LoVo (cell line): ENCODE measurements at regions not wholly inside any gene's neighbourhood (a gene's known extent, or its start where the extent isn't known, plus 50 kb on each side); places are given as distances from the start of the nearest gene placed in this dataset.

Experiments used
- DNase-seq: peaks from one replicate; pipeline ENCODE4 v3.0.0-alpha.2; 2016; ENCODE audit warnings: low spot score

- no peak for DNase-seq
These were observed 240.9 kb upstream of the SALL1 start for GRCh38 chr16:51391798-51392511.

GRCh38 chr16:51390877-51391276 is 239.8 kb upstream of the SALL1 start:
- no peak for DNase-seq

GRCh38 chr16:51389881-51390280 is 238.8 kb upstream of the SALL1 start:
- no peak for DNase-seq

DNA sequence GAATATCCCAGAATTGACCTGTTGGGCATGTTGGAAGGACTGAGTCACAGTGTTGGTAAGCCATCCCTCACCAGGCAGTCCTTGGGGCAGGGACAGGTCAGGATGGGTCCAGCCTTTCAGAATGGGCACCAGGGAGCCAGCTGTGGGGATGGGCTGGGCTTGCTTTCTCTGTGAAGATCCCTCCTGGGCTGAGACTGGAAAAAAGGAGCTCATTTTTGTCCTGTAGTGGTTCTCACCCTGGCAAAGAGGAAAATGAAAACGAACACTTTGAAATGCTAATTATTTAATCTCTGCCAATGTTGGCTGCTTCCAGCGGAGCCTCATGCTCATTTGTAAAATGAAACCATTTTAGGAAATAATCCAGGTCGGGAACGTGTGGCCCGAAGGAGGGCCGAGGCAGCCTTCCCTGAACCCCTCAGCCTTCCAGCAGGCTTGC is 237.5 kb upstream of the SALL1 start:
- DNase-seq, result no peak

DNA sequence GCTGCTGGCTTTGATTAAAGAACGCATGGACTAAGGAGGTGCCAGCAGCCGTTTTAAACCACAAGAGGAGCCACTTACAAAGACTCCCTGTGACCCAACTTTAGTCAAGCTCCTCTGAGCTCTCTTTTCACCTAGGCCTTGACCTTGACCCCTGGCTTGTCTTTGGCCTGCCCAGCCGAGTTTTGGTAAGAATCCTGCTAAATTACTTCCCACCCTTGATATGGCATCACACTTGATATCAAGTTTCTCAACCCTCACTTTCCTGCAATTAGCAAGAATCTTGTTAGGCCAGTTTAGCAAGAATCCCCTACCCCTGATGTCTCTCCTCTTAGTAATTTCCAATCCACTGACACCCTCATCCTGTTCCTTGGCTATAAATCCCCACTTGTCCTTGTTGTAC is 232.8 kb upstream of the SALL1 start:
- no peak for DNase-seq

DNA sequence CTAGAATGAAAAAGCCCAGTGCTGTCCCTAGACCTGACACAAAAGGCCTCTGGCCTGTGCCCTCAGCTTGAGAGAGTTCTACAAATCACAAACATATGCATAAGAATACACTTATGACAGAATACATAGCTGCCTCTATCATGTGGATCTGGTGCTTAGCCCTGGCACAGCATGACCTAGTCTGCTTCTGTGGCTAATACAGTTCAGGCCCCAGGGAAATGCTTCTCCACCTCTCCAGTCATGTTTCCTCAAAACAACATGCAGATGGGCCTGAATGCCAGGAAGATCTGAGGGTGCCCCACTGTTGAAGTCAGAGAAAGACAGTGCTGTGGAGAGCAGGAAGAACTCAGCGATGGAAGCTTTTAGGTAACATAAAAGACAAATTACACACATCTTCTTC is 231.9 kb upstream of the SALL1 start:
- no peak for DNase-seq

- DNase-seq, result no peak
These were observed 231.1 kb upstream of the SALL1 start for GRCh38 chr16:51382211-51382610.

DNA sequence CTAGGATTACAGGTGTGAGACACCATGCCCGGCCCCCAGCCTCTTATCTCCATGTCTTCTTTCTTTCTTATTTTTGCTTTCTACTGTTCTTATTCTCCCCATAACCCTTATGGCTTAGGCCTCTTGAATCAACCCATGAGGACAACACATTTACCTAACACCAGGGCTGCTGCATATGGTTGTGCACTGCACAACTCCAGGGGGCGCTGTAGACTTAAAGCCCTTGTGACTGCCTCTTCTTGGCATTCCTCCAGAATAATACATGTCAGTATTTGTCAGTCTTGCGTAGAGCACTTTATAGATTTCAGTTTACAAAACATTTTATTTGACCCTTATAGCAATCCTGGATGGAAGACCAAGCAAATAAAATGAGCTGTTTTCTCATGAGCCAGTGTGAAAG is 225.0 kb upstream of the SALL1 start:
- no peak for DNase-seq

GRCh38 chr16:51374790-51375189 is 223.7 kb upstream of the SALL1 start:
- no peak for DNase-seq

GRCh38 chr16:51374346-51374745 is 223.3 kb upstream of the SALL1 start:
- no peak for DNase-seq

GRCh38 chr16:51365715-51366114 is 214.6 kb upstream of the SALL1 start:
- DNase-seq, result no peak

GRCh38 chr16:51359141-51359955 is 208.3 kb upstream of the SALL1 start:
- DNase-seq, result no peak

GRCh38 chr16:51357839-51358238 is 206.8 kb upstream of the SALL1 start:
- no peak for DNase-seq

- no peak for DNase-seq
These were observed 204.8 kb upstream of the SALL1 start for GRCh38 chr16:51355875-51356274.

GRCh38 chr16:51355195-51355594 is 204.1 kb upstream of the SALL1 start:
- DNase-seq, result no peak

DNA sequence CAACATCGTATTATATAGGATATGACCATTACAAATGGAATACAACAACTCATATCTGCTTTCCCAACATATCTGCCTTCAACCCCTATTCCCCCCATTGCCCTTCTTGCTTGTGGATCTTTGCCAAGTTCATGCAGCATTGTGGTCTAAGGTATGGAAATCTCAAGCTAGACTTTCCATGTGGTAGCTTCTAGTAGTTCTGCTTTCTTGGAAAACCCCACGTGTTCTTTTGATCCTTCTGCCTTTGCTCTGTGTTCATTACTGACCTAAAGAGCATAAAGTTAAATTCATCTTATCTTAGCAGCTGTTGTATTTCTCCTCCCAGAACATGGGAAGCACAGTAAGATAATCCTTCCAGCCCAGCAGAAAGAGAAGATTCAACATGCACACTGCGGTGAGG is 202.0 kb upstream of the SALL1 start:
- DNase-seq, result no peak

- no peak for DNase-seq
These were observed 198.6 kb upstream of the SALL1 start for GRCh38 chr16:51349626-51350025.

DNA sequence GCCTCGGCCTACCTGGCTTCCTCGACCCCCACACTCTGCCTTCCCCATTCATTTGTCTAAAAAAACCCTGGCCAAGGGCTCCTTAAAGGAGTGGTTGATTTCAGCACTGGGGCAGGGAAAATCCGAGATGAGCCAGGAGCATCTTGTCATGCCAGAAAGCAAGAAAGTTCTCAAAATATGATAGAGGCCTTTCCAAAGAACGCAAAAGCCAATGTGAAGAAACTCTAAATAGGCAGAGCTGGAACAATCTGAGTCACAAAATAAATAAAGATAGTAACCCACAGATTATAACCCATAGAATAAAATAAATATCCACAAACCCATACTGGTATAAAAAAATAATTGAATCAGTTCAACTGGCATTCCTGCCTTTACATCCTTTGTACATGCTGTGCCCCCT is 192.3 kb upstream of the SALL1 start:
- DNase-seq, result no peak

DNA sequence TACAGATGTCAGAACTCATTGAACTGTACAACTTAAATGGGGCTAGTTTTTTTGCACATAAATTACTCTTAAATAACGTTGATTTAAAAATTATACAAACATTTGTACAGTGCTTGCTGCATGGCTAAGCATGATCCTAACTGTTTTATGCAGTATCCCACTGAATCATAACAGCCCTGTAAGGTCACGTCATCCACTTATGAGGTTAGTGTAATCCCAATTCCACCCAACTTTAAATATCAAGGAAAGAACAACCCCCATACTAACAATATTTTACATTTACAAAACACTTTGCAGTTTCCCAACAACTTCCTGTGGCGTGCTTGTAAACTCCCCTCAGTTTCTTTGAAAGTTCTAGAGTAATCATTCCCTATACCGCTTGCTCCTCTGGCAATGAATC is 190.1 kb upstream of the SALL1 start:
- no peak for DNase-seq

- no peak for DNase-seq
These were observed 186.6 kb upstream of the SALL1 start for GRCh38 chr16:51337662-51338061.

GRCh38 chr16:51328733-51329132 is 177.7 kb upstream of the SALL1 start:
- DNase-seq, result no peak

DNA sequence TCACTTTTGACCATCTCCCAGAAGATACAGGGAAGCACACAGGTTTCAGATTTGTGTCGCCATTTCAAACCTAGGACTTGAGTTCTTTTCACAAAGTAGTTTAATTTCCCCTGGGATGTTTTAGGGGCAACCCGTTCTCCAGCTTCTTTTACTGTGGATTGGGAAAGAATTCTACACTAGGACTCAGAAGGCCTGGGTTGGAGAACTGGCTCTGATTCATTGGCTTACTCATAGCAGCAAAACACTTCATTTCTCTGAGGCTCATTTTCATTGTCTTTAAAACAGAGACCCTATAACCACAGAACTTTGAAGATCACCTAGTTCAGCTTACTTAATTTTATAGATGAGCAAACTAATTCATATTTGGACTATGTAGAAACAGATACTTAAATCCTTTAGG is 175.9 kb upstream of the SALL1 start:
- no peak for DNase-seq

DNA sequence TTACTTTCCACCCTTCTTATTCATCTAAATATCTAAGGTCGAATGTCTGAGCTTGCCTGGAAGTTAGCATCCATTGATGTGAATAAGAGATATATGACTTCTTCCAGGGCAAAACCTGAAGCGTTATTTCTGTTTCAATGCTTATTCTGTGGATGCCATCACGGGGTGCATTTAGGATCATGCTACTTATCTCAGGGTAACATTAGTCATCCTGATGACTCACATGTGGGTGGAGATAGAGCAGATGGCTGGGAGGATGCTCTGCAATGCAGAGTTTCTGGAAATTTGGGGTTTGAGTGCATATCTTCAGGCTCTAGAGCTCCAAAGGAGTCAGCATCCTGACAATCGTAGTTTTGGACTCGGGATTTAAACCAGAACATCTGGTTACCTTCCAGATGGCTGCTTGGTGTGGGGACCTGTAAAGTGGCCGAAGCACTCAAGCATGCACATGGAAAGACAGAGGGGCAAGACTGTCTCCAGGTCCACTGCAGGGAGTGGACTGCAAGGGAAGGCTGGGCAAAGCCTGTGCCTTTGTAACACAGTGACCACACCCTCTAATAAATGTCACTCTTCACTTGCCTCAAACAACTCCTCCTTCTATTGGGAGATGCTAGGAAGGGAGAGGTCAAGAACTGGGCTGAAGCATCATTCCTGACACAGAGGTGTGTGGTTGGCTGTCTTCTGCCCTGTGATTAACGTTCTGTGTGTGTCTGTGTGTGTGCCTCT is 175.2 kb upstream of the SALL1 start:
- DNase-seq, result no peak
